ENCODE measurements at regions not wholly inside any gene's neighbourhood (a gene's known extent, or its start where the extent isn't known, plus 50 kb on each side); places are given as distances from the start of the nearest gene placed in this dataset.

DNA sequence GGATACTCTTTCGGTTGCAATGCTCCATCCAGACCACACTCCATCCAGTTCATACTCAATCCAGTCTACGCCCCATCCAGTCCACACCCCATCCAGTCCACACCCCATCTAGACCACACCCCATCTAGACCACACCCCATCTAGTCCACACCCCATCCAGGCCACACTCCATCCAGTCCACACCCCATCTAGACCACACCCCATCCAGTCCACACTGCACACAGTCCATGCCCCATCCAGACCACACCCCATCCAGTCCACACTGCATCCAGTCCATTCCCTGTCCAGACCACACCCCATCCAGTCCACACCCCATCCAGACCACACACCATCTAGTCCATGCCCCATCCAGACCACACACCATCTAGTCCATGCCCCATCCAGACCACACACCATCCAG, 116.0 kb upstream of the RTL1 start:
- TF ChIP-seq POLR2AphosphoS5 (IDR thresholded peaks at IDR 0.05; ENCODE audit: borderline replicate concordance, low read depth, low read length) (no peak), EZH2 (IDR thresholded peaks at IDR 0.05) (no peak)

Data from SK-N-MC (cell line).